NCI-H1105 (cell line): ENCODE measurements at regions not wholly inside any gene's neighbourhood (a gene's known extent, or its start where the extent isn't known, plus 50 kb on each side); places are given as distances from the start of the nearest gene placed in this dataset.
"Not testable (repeated sequence)": the region's sequence is repeated elsewhere in the genome, so short reads cannot be mapped to it uniquely, and the experiment has no call there.

Experiments
- DNase-seq: peaks from one replicate; lab custom pipeline; 2025; lab: John Stamatoyannopoulos, UW

DNA sequence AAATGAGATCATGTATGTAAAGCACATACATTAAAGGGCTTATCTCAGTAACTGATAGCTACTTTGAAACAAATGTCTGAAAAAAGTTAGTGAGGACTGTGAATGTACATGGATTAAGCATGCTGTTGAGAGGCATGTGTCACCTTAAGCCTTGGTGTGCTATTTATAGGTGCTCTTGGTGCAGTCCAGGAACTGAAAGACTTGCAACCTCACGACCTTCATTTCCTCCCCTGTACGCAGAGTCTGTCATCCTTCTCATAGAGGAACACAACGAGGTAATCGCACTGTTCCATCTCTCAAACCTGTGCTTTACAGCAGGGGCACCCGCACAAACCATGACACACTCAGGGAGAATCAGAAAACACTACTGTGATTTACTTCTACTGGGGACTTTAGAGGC, 65.6 kb downstream of the UFM1 start:
- DNase-seq: no peak

DNA sequence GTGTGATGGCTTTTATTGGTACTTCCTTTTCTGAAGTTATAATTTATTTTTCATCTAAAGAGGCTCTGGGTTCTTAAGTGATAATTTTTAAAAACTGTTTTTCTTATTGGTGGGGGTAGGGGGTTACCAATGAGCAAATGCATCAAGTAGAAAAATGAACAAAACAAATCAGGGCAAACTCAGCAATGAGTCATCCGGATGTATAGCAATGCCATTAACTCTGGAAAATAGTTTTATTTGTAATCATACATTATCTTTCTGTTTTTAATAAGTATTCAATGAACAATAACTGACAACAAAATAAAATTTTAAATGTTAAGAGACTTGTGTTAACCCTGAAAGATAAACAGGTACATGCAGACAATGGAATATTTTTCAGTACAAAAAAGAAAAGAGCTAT, 67.6 kb downstream of the UFM1 start:
- DNase-seq: no peak

DNA sequence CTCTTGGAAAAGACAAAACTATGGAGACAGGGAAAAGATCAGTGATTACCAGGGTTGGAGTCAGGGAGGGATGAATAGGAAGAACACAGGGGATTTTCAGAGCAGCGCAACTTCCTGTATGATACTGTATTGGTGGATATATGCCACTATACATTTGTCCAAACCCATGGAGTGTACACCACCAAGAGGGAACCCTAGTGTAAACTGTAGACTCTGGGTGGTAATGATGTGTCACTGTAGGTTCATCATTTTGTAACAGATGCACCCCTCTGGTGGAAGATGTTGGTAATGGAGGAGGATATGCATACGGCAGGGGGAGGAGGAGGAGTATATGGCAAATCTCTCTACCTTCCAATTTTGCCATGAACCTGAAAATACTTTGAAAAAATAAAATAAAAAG, 68.1 kb downstream of the UFM1 start:
- DNase-seq: no peak

DNA sequence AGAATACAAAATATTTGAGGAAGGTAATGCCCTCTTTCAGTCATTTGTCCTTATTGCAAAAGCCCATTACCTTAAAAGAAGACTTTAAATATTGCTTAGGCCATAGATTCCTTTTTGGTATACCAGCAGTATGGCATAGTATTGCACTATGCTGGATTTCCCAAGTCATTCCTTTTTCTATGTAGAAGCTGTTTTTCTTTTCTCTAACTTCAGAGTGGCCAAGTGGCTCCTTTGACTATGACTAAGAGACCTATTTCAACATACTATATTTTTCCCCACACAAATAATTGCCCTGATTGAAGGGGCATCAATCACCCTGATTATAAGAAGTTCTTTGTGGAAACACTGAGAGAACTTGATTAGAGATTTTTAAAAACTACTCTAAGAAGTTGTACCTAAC, 68.6 kb downstream of the UFM1 start:
- DNase-seq: no peak

DNA sequence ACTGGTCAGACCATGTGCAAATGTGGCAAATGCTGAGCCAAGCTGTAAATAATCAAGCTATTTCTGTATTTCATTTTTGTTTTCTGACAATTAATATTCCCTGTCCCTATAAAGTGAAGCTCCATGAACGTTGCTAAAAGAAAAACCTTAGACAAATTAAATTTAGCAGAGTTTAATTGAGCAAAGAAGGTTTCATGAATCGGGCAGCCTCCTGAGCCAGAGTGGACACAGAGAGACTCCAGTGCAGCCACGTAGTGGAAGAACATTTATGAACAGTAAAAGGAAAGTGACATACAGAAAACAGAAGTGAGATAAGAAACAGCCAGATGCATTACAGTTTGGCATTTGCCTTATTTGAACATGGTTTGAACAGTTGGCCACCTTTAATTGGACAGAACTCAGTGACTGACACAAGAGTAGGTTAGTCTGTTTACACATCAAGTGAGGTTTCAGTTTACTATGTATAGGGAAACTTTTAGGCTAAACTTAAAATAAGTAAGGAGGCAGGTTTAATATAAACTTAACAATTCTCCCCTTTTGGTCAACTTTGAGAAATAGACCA, 69.7 kb downstream of the UFM1 start:
- no peak for DNase-seq

DNA sequence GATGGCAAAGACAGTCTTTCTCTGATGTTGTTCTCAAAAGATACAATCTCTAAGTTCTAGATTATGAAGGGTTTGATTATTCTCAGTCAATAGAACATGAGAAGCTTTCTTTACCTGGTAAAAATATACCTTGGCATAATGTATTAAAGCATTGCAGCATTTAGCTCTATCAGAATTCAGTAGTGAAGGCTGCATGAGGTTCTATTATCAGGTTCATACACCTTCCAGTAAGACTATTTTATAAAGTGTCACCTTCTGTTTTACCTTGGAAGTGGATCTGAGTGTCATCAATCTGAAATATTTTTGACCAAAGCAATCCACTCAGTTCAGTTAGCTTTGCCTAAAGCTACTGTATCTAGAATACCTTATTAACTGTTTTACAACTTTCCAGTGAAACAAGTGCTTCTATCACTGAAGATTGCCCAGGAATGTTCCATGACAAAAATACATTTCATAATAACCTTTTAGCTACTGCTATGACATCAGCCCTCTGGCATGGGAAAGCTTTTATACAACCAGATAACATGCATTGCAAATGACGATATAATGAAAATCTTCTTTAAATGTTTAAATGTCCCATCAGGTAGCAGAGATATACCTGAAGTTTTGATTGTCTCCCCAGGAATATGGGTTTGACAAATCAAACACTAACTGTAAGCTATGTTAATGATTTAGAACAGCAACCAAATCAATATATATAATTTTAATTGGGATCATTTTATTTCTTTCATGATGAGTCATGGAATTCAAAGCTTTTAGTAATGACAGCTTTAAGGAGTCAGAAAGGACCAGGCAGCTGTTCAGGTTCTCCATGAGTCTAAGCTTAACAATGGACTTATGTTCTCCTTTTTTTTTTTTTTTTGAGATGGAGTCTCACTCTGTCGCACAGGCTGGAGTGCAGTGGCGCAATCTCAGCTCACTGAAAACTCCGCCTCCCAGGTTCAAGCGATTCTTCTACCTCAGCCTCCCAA, 72.2 kb downstream of the UFM1 start:
- no peak for DNase-seq

DNA sequence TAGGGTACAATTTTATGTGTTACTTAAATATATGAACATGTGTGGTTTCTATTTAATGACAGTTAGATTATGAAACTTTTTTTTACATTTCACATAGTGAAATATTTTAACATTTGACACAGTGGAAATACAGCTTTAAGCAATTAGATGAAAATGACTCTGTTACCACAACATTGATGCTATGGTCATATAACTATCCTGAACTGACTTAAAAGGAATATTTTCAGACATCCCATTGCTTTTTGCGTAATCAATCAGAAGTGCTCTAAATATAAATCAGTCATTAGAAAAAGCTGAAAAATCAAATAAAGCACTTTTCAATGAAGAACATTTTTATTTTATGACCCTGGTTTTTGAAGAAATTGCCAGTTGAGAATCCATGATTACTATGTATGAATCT, 80.3 kb downstream of the UFM1 start:
- no peak for DNase-seq

DNA sequence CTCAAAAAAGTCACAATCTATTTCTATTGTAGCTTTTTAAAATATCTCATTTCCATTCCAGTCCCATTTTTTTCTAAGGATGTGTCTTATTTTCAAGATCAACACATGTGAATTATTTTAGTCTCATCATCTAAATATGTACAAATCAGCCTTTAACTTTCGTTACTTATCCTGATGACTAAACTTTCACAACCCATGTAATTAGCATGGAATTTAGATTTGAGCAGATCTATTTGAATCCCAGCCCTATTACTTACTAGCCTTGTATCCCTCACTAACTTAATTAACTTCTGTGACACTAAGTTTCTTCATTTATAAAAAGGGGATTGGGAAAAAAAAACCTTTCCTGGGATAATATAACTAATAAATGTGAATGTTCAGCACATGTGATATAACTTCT, 81.1 kb downstream of the UFM1 start:
- no peak for DNase-seq

DNA sequence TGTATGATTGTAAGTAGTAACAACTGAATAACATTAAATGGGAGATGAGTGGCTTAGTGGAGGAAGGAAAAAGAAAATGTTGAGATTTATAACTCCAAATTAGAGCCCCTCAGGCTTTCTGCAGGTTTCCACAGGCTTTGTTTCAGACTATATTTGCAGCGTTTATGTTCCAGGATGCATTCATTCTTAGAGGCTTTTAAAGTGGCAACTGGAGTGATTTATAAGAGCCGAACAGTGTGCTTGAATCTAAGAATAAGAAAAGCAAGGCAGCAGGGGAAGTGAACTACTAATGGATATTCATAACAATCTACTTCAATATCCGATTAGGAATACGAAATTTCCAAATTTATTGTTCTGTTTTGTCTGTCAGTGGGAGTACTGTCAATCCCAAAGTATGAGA, 91.0 kb downstream of the UFM1 start:
- DNase-seq: no peak

DNA sequence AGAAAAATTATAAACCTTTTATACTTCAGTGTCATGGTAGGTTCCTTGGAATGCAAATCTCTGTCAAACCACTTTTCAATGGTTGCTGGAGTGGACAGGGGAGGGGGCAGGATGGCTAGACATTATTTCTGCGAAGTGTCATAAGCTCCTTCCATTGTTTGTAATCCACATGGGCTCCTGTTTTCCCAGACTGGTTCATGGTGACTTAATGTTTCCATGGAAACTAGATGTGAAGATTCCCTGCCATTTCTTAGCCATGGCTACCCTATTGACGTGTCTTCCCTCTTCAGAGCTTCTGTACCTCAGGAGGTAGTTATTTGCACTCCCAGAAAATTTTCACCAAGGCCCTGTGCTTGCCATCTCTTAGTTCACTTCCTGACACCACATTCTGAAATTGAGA, 95.3 kb downstream of the UFM1 start:
- no peak for DNase-seq

DNA sequence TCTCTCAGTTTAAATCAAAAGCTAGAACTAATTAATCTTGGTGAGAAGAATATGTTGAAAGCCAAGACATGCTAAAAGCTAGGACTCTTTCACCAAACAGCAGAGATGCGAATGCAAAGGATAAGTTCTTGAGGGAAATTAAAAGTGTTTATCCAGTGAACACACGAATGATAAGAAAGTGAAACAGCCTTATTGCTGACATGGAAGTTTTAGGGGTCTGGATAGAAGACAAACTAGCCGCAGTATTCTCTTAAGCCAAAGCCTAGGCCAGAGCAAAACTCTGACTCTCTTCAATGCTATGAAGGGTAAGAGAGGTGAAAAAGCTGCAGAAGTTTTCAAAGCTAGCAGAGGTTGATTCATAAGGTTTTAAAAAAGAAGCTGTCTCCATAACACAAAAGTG, 103.0 kb downstream of the UFM1 start:
- DNase-seq: no peak

DNA sequence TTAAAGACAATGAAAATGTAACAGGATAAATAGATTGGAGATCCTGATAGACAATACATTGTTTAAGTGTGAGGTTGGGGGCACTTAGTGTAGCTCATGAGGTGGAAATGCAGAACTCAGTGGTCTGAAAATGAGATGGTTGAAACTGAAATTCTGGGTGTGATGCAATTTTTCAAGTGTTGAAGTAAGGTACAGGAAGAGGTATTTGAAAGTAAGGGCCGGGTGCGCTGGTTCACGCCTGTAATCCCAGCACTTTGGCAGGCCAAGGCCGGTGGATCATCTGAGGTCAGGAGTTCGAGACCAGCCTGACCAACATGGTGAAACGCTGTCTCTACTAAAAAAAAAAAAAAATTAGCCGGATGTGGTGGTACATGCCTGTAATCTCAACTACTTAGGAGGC, 113.0 kb downstream of the UFM1 start:
- DNase-seq: no peak

DNA sequence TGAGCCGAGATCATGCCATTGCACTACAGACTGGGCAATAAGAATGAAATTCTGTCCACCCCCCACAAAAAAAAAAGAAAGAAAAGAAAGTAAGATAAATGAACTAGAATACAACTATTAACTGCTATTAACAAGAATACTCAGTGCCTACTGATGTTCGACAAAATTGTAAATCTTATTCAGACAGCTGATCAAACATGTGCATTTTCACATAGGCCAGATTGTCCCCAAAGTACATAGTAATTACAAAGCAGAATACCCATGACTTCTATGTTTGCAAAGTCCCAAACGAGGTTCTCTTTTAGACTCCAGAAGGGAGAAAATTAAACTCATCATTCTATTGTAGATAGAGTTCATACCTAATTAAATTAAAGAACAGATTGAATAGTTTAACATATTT, 113.4 kb downstream of the UFM1 start:
- no peak for DNase-seq

DNA sequence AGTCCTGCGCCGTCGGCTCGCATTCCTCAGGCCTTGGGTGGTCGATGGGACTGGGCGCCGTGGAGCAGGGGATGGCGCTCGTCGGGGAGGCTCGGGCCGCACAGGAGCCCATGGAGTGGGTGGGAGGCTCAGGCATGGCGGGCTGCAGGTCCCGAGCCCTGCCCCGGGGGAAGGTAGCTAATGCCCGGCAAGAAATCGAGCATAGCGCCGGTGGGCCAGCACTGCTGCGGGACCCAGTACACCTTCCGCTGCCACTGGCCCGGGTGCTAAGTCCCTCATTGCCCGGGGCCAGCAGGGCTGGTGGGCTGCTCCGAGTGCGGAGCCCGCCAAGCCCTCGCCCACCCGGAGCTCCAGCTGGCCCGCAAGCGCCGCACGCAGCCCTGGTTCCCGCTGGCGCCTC, 122.8 kb downstream of the UFM1 start:
- DNase-seq: not testable (repeated sequence)

DNA sequence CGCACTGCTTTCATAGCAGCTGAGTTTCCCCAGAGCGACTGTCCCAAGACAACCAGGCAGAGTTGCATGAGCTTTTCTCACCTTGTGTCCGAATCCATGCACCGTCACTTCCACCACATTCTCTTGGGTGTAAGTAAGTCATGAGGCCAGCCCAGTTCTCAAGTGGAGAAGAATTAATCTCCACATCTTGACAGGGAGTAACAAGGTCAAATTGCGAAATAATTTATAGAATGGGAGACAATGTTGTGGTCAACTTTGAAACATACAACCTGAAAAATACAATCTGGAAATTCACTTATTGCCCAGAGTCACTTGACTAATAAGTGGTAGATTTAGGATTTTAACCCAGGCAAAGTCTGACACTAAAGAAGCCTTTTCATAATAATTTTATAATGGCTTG, 123.7 kb downstream of the UFM1 start:
- no peak for DNase-seq

DNA sequence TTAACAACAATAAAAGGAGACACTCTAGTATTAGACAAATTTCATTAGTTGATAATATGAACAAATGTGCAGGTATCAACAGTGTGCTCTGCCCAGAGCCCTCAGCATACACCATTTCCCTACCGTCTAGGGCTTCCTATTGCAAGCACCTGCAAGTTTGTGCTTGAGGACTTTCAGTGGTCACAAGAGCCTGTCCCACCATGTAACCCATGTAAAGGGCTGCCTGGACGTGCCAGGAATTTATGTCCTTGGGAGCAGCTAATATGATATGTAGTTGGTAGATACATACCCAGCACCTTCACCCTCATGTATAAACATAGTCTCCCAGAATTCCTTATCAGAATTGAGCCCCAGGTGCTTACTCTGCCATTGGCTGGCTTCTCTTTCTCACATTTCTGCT, 128.0 kb downstream of the UFM1 start:
- no peak for DNase-seq

DNA sequence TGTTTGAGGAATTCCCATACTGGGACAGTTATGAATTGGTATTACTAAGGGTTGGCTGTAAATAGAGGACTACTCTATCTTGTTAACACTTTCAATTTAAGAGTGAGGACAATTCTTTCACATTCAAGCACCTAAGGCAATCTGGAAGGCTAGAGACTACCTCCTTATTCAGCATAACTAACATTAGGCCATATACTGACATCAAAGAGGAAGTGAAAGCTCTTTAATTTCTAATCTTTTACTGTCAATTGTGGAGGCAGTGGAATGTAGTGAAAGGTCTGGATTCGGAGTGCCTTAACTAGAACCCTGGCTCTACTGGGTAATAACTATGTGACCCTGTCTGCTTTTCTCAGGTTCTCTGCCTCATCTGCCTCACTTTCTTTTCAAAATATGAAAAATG, 134.0 kb downstream of the UFM1 start:
- DNase-seq: no peak

DNA sequence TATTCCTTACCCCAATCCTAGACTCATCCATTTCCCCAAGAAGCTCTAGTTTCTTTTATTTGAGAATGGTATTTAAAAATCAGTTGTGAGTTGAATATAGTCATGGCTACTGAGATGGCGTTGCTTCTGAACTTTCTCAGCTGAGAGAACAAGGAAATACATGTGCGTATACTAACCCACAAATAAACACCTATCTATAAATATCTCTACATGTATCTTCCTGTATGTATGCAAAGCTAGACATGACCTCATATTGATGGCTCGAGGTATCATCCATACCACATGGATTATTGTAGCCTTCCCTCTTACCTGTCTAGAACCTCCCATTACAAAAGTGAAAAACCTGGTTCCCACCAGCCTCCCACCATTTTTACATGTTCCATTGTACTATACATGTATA, 141.0 kb downstream of the UFM1 start:
- no peak for DNase-seq

DNA sequence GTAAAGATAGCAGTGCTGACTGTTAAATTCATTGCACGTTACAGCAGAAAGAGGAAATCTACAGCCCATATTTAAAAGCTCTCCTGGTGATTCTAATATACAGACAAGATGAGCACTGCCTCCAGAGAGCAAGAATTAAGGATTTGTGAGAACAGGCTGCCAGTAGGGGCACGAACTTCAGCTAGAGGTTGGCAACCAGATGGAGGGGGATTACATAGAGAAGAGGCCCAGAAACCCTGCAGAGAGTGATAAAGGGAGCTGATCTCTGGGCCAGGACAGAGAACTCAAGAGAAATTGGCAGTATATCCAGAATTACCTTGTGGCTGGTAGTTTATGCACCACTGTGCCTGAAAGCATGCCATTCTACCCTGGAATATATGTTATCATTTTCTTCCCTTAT, 144.8 kb downstream of the UFM1 start:
- no peak for DNase-seq

DNA sequence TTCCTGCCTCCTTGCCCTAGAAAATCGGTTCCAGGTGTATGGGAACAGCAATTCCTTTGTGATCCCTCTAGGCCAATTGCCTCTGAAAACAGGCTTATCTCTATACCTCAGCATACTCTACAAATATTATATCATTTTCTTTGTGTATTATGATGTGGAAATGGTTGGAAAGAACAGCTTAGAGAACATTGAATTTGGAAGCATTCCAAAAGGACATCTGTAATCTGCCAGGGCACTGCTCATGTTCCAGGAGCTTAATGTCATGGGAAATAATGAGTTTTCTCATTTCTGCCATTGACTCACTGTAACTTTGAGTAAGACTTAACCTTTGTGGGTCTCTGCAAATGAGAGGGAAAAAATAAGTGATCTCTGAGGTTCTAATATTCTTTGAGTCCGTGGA, 147.3 kb downstream of the UFM1 start:
- no peak for DNase-seq

DNA sequence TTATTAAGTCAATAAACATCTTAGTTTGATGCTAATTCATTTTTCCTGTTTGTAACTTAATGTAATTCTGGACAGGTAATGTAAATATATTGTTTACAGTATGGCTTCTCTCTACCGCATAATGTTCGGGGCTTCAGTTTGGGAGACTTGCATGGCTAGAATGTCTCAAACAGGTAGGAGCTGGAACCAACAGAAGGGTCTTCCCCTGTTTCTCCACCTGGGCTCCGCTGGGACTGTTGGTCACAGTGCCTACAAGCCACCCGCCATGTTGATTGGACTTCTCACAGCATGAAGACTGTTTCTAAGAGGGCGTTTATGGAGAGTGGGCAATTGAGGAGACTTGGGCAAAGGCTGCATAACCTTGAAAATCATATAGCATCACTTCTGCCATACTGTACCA, 148.6 kb downstream of the UFM1 start:
- DNase-seq: no peak

DNA sequence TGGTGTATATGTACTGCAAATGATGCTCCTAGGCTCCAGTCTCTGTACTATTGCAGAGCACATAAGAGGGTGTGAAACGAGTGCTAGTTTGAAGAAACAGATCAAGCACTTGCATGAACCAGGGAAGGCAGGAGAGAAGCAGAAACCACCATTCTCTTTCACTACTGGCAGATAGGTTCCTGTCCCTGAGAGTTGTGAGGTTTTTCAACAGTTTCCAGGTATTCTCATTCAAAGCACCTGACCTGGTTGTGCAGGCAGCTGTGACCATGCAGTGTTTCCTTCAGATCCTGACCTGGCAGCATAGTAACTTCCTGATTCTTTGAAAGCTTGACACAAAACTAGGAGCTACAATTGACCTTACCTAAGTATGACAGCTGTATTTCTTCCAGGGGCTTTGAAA, 164.9 kb downstream of the UFM1 start:
- DNase-seq: no peak

DNA sequence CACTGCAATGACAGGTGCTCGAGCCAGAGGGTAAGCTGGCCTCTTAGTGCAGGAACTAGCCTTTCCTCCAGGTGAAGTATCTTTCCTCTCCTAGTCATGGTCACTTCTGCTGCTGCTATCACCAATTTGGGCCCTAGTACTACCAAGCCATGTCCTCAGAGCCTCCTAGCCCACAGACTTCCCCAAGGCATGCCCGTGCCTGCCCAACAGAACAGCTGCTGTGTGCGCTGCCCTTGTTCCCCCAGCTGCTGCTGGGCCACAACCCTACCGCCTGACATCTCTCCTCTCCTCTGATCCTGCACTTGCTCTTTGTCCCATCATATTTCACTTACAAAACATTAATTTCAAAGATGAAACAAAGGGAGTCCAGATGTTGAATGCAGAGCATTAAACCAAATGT, 168.5 kb upstream of the FREM2 start:
- no peak for DNase-seq
